ENCODE measurements at regions not wholly inside any gene's neighbourhood (a gene's known extent, or its start where the extent isn't known, plus 50 kb on each side); places are given as distances from the start of the nearest gene placed in this dataset.

DNA sequence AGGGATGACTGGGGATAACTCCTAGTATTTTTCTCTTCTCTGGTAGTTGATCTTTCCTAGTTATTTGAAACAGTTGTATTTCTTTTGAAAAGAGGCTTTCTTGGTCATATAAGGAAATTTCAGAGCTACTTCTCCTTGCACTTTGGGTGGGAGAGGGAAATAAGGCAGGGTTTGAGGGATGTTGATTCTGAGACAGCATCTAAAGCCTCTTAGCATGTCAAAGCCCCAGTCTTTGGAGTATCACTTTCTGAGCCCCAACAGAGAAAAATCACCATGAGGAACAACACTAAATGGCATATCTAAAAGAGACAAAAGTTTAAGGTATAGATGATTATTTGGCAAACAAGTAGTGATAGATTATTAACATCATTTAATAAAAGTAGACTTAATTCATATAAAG lies 688.1 kb downstream of the TRAM1L1 start:
- no peak for TF ChIP-seq CTCF (IDR thresholded peaks at IDR 0.05)
- no peak for TF ChIP-seq POLR2A (IDR thresholded peaks at IDR 0.05)

Data from lower leg skin (tissue), 3 donors.